PC-9 (cell line): ENCODE measurements at regions not wholly inside any gene's neighbourhood (a gene's known extent, or its start where the extent isn't known, plus 50 kb on each side); places are given as distances from the start of the nearest gene placed in this dataset.
"Not testable (repeated sequence)": the region's sequence is repeated elsewhere in the genome, so short reads cannot be mapped to it uniquely, and the experiment has no call there.

ENCODE experiments used
- CTCF ChIP-seq: fragments of 200-600 bp; sonication (generic); conservative IDR thresholded peaks from 2 replicates; pipeline ENCODE4 v1.6.1; 2017; ENCODE audit warnings: mixed run types, antibody characterized with exemption, mild to moderate bottlenecking, moderate library complexity
- EZH2 ChIP-seq: fragments of 200-600 bp; sonication (generic); IDR thresholded peaks from 2 replicates; pipeline ENCODE4 v1.8.0; 2017; ENCODE audit warnings: antibody characterized with exemption, low read depth

GRCh38 chr7:5121256-5121655 lies 68.8 kb upstream of the WIPI2 start:
- TF ChIP-seq CTCF, EZH2: not testable (repeated sequence)
